A673 (cell line): ENCODE measurements at regions not wholly inside any gene's neighbourhood (a gene's known extent, or its start where the extent isn't known, plus 50 kb on each side); places are given as distances from the start of the nearest gene placed in this dataset.

ENCODE experiments used
- BruUV-seq: library from RNA; stranded (reverse); fragments of 400-500 nt; replicated peaks from 2 replicates; lab custom pipeline; 2021; lab: Mats Ljungman, UMichigan
- CTCF ChIA-PET: fragments of 300-600 bp; sonication (Branson Sonifier 250); formaldehyde crosslinking; loops from one replicate; lab custom pipeline; 2022; ENCODE audit warnings: antibody characterized with exemption; lab: Charles Lee
- POLR2A ChIA-PET: fragments of 300-600 bp; sonication (Branson Sonifier 250); formaldehyde crosslinking; loops from one replicate; lab custom pipeline; 2022; ENCODE audit warnings: antibody characterized with exemption; ENCODE audit not compliant: low non-redundant PET; lab: Charles Lee
- DNase-seq: peaks from one replicate; pipeline ENCODE4 v3.0.0-alpha.2; 2015; ENCODE audit warnings: low spot score
- H3K27ac ChIP-seq: fragments of 200-600 bp; sonication (generic); 2 replicates; pipeline ENCODE4 v1.5.1; 2016; ENCODE audit warnings: mixed run types, low read depth, mild to moderate bottlenecking, mixed read lengths, antibody characterized with exemption, low read length; ENCODE audit not compliant: poor library complexity, severe bottlenecking
- H3K27me3 ChIP-seq: fragments of 200-600 bp; sonication (generic); replicated peaks from 2 replicates; pipeline ENCODE4 v1.6.1; 2017; ENCODE audit warnings: mixed run types, low read depth, mild to moderate bottlenecking, mixed read lengths, antibody characterized with exemption, low read length; ENCODE audit not compliant: insufficient read depth, poor library complexity
- H3K36me3 ChIP-seq: fragments of 200-600 bp; sonication (generic); 2 replicates; pipeline ENCODE4 v1.6.1; 2016; ENCODE audit warnings: mixed run types, mild to moderate bottlenecking, mixed read lengths, antibody characterized with exemption, low read length; ENCODE audit not compliant: insufficient read depth, poor library complexity, severe bottlenecking
- H3K4me1 ChIP-seq: fragments of 200-600 bp; sonication (generic); 2 replicates; pipeline ENCODE4 v1.6.1; 2017; ENCODE audit warnings: mixed run types, mild to moderate bottlenecking, mixed read lengths, antibody characterized with exemption, low read length; ENCODE audit not compliant: insufficient read depth, poor library complexity, severe bottlenecking
- H3K4me3 ChIP-seq: fragments of 200-600 bp; sonication (generic); 2 replicates; pipeline ENCODE4 v1.5.1; 2016; ENCODE audit warnings: low read depth, mixed run types, mild to moderate bottlenecking, mixed read lengths, low read length; ENCODE audit not compliant: poor library complexity, severe bottlenecking
- H3K9me3 ChIP-seq: fragments of 200-600 bp; sonication (generic); 2 replicates; pipeline ENCODE4 v1.6.1; 2016; ENCODE audit warnings: mixed run types, low read depth, mild to moderate bottlenecking, mixed read lengths, antibody characterized with exemption, low read length; ENCODE audit not compliant: poor library complexity, severe bottlenecking
- EZH2 ChIP-seq: fragments of 200-600 bp; sonication (generic); IDR thresholded peaks from 2 replicates; pipeline ENCODE4 v1.6.1; 2017; ENCODE audit warnings: borderline replicate concordance, low read depth, mild to moderate bottlenecking, mixed read lengths, antibody characterized with exemption, low read length; ENCODE audit not compliant: poor library complexity, severe bottlenecking
- intact Hi-C: fragments of 100-400 bp; cut with micrococcal nuclease; formaldehyde crosslinking; loops from one replicate; pipeline ENCODE4 v1.10.0; 2022; ENCODE audit not compliant: unreplicated experiment
- TF ChIP-seq, protein P1 (sequence below): fragments of 300-800, 200-600 bp; sonication (generic); conservative IDR thresholded peaks from 2 replicates; pipeline ENCODE4 v1.5.1; 2017; ENCODE audit warnings: low read depth, mild to moderate bottlenecking, antibody characterized with exemption, low read length, moderate library complexity, mixed read lengths

DNA sequence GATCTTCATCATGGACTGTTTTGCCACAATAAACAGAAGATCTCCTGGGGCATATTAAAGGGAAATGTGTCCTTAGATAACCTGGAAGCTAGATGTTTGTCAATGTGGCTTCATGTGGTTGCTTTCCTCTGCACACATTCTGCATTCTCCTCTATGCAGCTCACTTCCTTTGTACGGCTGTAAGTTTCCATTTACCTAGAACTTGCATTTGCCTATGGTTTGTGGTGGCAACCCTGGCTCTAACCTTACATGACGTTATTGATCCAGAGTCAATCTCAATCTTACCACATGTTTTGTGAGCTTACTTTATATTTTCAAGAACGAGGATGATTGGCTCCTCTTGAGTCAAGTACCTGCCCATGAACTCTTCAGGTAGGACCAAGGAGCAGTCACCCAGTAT lies 863.1 kb downstream of the MAFB start:
- Histone ChIP-seq H3K36me3 (no peaks in the 10 kb centered on the region), H3K27me3 (no peaks in the 10 kb centered on the region), H3K27ac (no peak overlapping the region), H3K4me3 (no peak overlapping the region), H3K4me1 (peaks cover 13% of the 10 kb centered on the region), H3K9me3 (no peaks in the 10 kb centered on the region)
- intact Hi-C loops: loop anchor here (5.0 kb wide), 1 partner anchor 46 kb away; no protein-coding TSS in a partner anchor
- CTCF ChIA-PET: no interaction called here
- TF ChIP-seq EZH2: no peak
- TF ChIP-seq, protein P1, sequence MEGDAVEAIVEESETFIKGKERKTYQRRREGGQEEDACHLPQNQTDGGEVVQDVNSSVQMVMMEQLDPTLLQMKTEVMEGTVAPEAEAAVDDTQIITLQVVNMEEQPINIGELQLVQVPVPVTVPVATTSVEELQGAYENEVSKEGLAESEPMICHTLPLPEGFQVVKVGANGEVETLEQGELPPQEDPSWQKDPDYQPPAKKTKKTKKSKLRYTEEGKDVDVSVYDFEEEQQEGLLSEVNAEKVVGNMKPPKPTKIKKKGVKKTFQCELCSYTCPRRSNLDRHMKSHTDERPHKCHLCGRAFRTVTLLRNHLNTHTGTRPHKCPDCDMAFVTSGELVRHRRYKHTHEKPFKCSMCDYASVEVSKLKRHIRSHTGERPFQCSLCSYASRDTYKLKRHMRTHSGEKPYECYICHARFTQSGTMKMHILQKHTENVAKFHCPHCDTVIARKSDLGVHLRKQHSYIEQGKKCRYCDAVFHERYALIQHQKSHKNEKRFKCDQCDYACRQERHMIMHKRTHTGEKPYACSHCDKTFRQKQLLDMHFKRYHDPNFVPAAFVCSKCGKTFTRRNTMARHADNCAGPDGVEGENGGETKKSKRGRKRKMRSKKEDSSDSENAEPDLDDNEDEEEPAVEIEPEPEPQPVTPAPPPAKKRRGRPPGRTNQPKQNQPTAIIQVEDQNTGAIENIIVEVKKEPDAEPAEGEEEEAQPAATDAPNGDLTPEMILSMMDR: no peak
- no TSS peak for BruUV-seq
- POLR2A ChIA-PET: no interaction called here
- no peak for DNase-seq

DNA sequence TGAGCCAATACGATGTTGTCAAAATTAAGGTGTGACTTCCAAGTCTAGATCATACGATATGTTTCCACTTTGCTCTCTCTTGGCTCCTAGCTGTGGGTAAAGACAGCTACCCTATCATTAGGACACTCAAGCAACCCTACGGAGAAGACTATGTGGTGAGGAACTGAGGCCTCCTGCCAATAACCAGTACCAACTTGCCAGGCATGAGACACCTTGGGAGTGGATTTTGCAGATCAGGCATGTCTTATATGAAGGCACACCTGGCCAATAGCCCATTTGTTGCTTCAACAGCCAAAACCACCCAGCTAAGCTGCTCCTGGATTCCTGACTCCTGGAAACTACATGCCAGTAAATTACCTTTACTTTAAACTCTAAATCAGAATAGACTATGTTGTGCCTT lies 863.4 kb downstream of the DHX35 start:
- intact Hi-C loops: loop anchor here (5.0 kb wide), 1 partner anchor 47 kb away; no protein-coding TSS in a partner anchor
- DNase-seq: no peak
- no peak overlapping the region for H3K27ac ChIP-seq

DNA sequence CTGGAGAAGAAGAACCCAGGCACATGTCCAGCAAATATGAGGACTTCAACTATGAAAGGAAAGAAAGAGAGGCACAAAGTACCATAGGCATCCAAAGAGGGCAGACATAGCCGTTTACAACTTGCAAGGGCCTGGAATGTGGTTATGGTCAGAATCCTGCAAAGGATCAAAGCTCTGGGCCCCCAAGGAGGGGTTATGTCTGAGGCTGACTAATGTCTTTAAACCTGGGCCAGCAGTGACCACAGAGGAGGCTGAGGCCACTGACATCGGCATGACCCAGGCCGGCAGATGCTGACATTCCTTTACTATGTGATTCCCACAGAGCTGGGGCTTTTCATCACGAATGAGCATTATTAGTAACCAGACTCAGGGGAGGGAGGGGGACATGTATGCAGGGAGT lies 861.1 kb downstream of the DHX35 start:
- intact Hi-C loops: no loop called here
- no peak overlapping the region for H3K27ac ChIP-seq
- H3K27me3 ChIP-seq: no peaks in the 10 kb centered on the region
- H3K9me3 ChIP-seq: no peaks in the 10 kb centered on the region
- H3K4me1 ChIP-seq: no peaks in the 10 kb centered on the region
- TF ChIP-seq, protein P1: no peak
- TF ChIP-seq EZH2: no peak
- DNase-seq: no peak
- ChIA-PET POLR2A (no interaction called here), CTCF (no interaction called here)
- BruUV-seq: no TSS peak
- H3K4me3 ChIP-seq: no peak overlapping the region
- no peaks in the 10 kb centered on the region for H3K36me3 ChIP-seq

More for the DNA sequence above, 863.4 kb downstream of the DHX35 start:
- no peaks in the 10 kb centered on the region for H3K27me3 ChIP-seq
- no TSS peak for BruUV-seq
- POLR2A ChIA-PET: no interaction called here
- CTCF ChIA-PET: no interaction called here
- no peak overlapping the region for H3K4me3 ChIP-seq
- H3K4me1 ChIP-seq: peaks cover 9% of the 10 kb centered on the region
- TF ChIP-seq EZH2: no peak
- TF ChIP-seq, protein P1: no peak
- no peaks in the 10 kb centered on the region for H3K36me3 ChIP-seq
- H3K9me3 ChIP-seq: no peaks in the 10 kb centered on the region
